ENCODE measurements at regions not wholly inside any gene's neighbourhood (a gene's known extent, or its start where the extent isn't known, plus 50 kb on each side); places are given as distances from the start of the nearest gene placed in this dataset.

DNA sequence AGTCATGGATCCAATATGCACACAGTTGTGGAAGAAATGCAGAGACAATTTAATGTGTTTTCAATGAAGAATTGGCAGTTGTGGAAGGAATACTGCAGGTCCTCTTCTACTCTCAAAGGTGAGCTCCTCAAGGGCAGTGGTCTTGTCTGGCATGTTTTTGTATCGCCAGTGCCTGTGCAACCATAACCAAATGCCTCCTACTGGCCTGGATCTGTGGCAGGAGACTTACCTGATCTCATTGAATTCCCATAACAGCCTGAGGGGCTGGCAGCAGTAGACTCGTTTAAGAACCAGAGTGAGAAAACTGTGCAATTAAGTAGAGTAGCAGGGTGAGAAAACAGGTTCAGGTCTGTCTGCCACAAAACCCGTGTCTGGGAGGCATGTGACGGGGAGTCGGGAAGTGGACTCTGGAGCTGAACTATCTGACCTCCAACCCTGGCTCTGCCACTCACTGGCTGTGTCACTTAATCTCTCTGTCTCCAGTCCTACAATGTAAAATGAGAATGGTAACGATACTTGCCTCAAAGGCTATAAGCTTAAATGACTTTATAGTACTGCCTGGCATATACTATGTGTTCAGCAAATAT lies 268.2 kb upstream of the SSTR1 start:
- POLR2A ChIA-PET: no interaction called here
- no peak for ATAC-seq

More for the DNA sequence above, 268.2 kb upstream of the SSTR1 start:
- TF ChIP-seq, protein P1, sequence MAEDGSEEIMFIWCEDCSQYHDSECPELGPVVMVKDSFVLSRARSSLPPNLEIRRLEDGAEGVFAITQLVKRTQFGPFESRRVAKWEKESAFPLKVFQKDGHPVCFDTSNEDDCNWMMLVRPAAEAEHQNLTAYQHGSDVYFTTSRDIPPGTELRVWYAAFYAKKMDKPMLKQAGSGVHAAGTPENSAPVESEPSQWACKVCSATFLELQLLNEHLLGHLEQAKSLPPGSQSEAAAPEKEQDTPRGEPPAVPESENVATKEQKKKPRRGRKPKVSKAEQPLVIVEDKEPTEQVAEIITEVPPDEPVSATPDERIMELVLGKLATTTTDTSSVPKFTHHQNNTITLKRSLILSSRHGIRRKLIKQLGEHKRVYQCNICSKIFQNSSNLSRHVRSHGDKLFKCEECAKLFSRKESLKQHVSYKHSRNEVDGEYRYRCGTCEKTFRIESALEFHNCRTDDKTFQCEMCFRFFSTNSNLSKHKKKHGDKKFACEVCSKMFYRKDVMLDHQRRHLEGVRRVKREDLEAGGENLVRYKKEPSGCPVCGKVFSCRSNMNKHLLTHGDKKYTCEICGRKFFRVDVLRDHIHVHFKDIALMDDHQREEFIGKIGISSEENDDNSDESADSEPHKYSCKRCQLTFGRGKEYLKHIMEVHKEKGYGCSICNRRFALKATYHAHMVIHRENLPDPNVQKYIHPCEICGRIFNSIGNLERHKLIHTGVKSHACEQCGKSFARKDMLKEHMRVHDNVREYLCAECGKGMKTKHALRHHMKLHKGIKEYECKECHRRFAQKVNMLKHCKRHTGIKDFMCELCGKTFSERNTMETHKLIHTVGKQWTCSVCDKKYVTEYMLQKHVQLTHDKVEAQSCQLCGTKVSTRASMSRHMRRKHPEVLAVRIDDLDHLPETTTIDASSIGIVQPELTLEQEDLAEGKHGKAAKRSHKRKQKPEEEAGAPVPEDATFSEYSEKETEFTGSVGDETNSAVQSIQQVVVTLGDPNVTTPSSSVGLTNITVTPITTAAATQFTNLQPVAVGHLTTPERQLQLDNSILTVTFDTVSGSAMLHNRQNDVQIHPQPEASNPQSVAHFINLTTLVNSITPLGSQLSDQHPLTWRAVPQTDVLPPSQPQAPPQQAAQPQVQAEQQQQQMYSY (CRISPR knock-in tag; IDR thresholded peaks at IDR 0.05): no peak
- TF ChIP-seq FOXJ3 (CRISPR knock-in tag; IDR thresholded peaks at IDR 0.05; ENCODE audit: borderline replicate concordance) (no peak), CBFB (CRISPR knock-in tag; IDR thresholded peaks at IDR 0.05; ENCODE audit: low read depth) (no peak), NR1H2 (CRISPR knock-in tag; IDR thresholded peaks at IDR 0.05) (no peak), NR3C1 (CRISPR knock-in tag; conservative IDR thresholded peaks at IDR 0.05; ENCODE audit: low read depth) (no peak), ZNF232 (CRISPR knock-in tag; IDR thresholded peaks at IDR 0.05) (no peak), ETV6 (CRISPR knock-in tag; IDR thresholded peaks at IDR 0.05) (no peak), FOXK1 (CRISPR knock-in tag; IDR thresholded peaks at IDR 0.05) (no peak), ZMAT4 (CRISPR knock-in tag; IDR thresholded peaks at IDR 0.05) (no peak), CTCF (IDR thresholded peaks at IDR 0.05) (no peak)
- TF ChIP-seq, protein P2, sequence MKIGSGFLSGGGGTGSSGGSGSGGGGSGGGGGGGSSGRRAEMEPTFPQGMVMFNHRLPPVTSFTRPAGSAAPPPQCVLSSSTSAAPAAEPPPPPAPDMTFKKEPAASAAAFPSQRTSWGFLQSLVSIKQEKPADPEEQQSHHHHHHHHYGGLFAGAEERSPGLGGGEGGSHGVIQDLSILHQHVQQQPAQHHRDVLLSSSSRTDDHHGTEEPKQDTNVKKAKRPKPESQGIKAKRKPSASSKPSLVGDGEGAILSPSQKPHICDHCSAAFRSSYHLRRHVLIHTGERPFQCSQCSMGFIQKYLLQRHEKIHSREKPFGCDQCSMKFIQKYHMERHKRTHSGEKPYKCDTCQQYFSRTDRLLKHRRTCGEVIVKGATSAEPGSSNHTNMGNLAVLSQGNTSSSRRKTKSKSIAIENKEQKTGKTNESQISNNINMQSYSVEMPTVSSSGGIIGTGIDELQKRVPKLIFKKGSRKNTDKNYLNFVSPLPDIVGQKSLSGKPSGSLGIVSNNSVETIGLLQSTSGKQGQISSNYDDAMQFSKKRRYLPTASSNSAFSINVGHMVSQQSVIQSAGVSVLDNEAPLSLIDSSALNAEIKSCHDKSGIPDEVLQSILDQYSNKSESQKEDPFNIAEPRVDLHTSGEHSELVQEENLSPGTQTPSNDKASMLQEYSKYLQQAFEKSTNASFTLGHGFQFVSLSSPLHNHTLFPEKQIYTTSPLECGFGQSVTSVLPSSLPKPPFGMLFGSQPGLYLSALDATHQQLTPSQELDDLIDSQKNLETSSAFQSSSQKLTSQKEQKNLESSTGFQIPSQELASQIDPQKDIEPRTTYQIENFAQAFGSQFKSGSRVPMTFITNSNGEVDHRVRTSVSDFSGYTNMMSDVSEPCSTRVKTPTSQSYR (CRISPR knock-in tag; IDR thresholded peaks at IDR 0.05): no peak
- TF ChIP-seq, protein P3, sequence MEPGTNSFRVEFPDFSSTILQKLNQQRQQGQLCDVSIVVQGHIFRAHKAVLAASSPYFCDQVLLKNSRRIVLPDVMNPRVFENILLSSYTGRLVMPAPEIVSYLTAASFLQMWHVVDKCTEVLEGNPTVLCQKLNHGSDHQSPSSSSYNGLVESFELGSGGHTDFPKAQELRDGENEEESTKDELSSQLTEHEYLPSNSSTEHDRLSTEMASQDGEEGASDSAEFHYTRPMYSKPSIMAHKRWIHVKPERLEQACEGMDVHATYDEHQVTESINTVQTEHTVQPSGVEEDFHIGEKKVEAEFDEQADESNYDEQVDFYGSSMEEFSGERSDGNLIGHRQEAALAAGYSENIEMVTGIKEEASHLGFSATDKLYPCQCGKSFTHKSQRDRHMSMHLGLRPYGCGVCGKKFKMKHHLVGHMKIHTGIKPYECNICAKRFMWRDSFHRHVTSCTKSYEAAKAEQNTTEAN (CRISPR knock-in tag; IDR thresholded peaks at IDR 0.05): no peak
- TF ChIP-seq, protein P4, sequence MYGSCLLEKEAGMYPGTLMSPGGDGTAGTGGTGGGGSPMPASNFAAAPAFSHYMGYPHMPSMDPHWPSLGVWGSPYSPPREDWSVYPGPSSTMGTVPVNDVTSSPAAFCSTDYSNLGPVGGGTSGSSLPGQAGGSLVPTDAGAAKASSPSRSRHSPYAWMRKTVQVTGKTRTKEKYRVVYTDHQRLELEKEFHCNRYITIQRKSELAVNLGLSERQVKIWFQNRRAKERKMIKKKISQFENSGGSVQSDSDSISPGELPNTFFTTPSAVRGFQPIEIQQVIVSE (CRISPR knock-in tag; IDR thresholded peaks at IDR 0.05; ENCODE audit: borderline replicate concordance): no peak
- H3K4me1 Mint-ChIP-seq: no peaks in the 10 kb centered on the region
- H3K9me3 Mint-ChIP-seq: peaks cover 13% of the 10 kb centered on the region
- no peak for DNase-seq (ENCODE audit: low spot score)
- H3K4me3 Mint-ChIP-seq: no peak overlapping the region
- H3K27me3 Mint-ChIP-seq (ENCODE audit: low read depth): peaks cover 68% of the 10 kb centered on the region
- H3K36me3 Mint-ChIP-seq: peaks cover 4% of the 10 kb centered on the region
- CTCF ChIA-PET: interaction anchor here (0.8 kb wide), 1 partner anchor 35 kb away, joined by 3 read pairs; no protein-coding TSS in a partner anchor
- H3K27ac Mint-ChIP-seq: no peak overlapping the region

Measured in WTC11 (cell line).